NB4 (cell line): ENCODE measurements at regions not wholly inside any gene's neighbourhood (a gene's known extent, or its start where the extent isn't known, plus 50 kb on each side); places are given as distances from the start of the nearest gene placed in this dataset.

Source experiments
- CTCF ChIP-seq: IDR thresholded peaks from one replicate; pipeline ENCODE4 v1.5.1; 2012; ENCODE audit warnings: low read depth, low read length
- MYC ChIP-seq: IDR thresholded peaks from 2 replicates; pipeline ENCODE4 v1.6.1; 2011; ENCODE audit warnings: low read depth, low read length
- POLR2A ChIP-seq: IDR thresholded peaks from 2 replicates; pipeline ENCODE4 v1.6.1; 2011; ENCODE audit warnings: mild to moderate bottlenecking; ENCODE audit not compliant: insufficient read length; ENCODE audit errors: extremely low read depth

DNA sequence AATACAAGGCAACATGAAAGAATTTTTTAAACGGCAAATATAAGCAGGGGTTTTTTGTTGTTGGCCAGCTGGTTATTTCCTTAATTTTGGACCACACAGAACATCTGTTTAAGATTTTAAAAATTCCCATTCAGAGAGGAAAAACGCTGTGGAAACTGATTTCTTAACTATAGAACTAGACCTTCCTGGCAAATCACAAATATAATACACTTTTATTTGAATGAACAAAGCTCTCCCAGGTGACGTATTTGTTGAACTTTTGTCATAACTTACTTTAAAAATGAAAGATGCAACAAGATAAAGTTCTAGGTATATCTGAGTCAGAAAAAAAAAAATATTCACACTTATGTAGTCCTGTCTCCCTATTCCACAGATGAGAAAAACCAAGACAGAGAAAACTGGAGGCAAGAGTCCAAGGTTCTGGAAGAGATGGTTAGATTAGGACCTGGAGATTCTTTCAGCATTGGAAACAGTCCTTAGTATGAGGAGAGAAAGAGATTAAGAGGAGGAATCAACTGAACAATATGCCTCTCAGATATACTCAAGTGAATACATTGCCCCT is 269.1 kb downstream of the NEBL start:
- TF ChIP-seq CTCF: no peak
- no peak for TF ChIP-seq POLR2A
- TF ChIP-seq MYC: no peak
